OCI-LY1 (cell line): ENCODE measurements at regions not wholly inside any gene's neighbourhood (a gene's known extent, or its start where the extent isn't known, plus 50 kb on each side); places are given as distances from the start of the nearest gene placed in this dataset.

Experiments
- H2AFZ ChIP-seq: fragments of 200-600 bp; sonication (generic), shearing (Covaris generic); 2 replicates; pipeline ENCODE4 v1.6.0; 2014; ENCODE audit warnings: antibody characterized with exemption, mild to moderate bottlenecking, low read length
- H3F3A ChIP-seq: fragments of 200-600 bp; sonication (generic), shearing (Covaris generic); 2 replicates; pipeline ENCODE4 v1.6.0; 2014; ENCODE audit warnings: mild to moderate bottlenecking, antibody characterized with exemption, low read length, moderate library complexity; ENCODE audit not compliant: insufficient read depth
- H3K27ac ChIP-seq: fragments of 200-600 bp; sonication (generic); 2 replicates; pipeline ENCODE4 v1.5.1; 2014; ENCODE audit warnings: low read length, mixed run types, mild to moderate bottlenecking, low read depth; ENCODE audit not compliant: poor library complexity, severe bottlenecking
- H3K27me3 ChIP-seq: fragments of 200-600 bp; sonication (generic); 2 replicates; pipeline ENCODE4 v1.6.0; 2014; ENCODE audit warnings: antibody characterized with exemption, mild to moderate bottlenecking, low read length, moderate library complexity; ENCODE audit not compliant: insufficient read depth
- H3K36me3 ChIP-seq: fragments of 200-600 bp; sonication (generic); 2 replicates; pipeline ENCODE4 v1.6.1; 2014; ENCODE audit warnings: mild to moderate bottlenecking, antibody characterized with exemption, low read length, moderate library complexity, mixed read lengths; ENCODE audit not compliant: insufficient read depth
- H3K4me1 ChIP-seq: fragments of 200-600 bp; sonication (generic); 2 replicates; pipeline ENCODE4 v1.5.1; 2014; ENCODE audit warnings: mild to moderate bottlenecking, low read length, moderate library complexity; ENCODE audit not compliant: insufficient read depth, severe bottlenecking
- H3K4me2 ChIP-seq: fragments of 200-600 bp; sonication (generic), shearing (Covaris generic); 2 replicates; pipeline ENCODE4 v1.6.1; 2014; ENCODE audit warnings: low read length
- H3K4me3 ChIP-seq: fragments of 200-600 bp; sonication (generic); 2 replicates; pipeline ENCODE4 v1.5.1; 2014; ENCODE audit warnings: low read length, low read depth, mild to moderate bottlenecking, mixed read lengths; ENCODE audit not compliant: poor library complexity, severe bottlenecking
- H3K79me2 ChIP-seq: fragments of 200-600 bp; shearing (Covaris generic); 2 replicates; pipeline ENCODE4 v1.6.1; 2016; ENCODE audit warnings: mixed run types, low read length, mixed read lengths; ENCODE audit not compliant: insufficient read depth
- H3K9ac ChIP-seq: fragments of 200-600 bp; sonication (generic), shearing (Covaris generic); 2 replicates; pipeline ENCODE4 v1.6.1; 2014; ENCODE audit warnings: mild to moderate bottlenecking, low read length, mixed read lengths
- H3K9me2 ChIP-seq: fragments of 200-600 bp; sonication (generic), shearing (Covaris generic); 2 replicates; pipeline ENCODE4 v1.6.1; 2014; ENCODE audit warnings: low read depth, mild to moderate bottlenecking, low read length, mixed read lengths
- H3K9me3 ChIP-seq: fragments of 200-600 bp; shearing (Covaris generic); 2 replicates; pipeline ENCODE4 v1.6.1; 2014; ENCODE audit warnings: low read length, mixed read lengths
- H4K20me1 ChIP-seq: fragments of 200-600 bp; sonication (generic), shearing (Covaris generic); 2 replicates; pipeline ENCODE4 v1.6.0; 2016; ENCODE audit warnings: mild to moderate bottlenecking, low read length; ENCODE audit not compliant: insufficient read depth
- CTCF ChIP-seq: fragments of 200-600 bp; sonication (generic), shearing (Covaris generic); IDR thresholded peaks from 2 replicates; pipeline ENCODE4 v1.5.1; 2017; ENCODE audit warnings: mild to moderate bottlenecking, antibody characterized with exemption, low read length, moderate library complexity, mixed read lengths
- EZH2 ChIP-seq: fragments of 200-600 bp; sonication (generic), shearing (Covaris generic); IDR thresholded peaks from 2 replicates; pipeline ENCODE4 v1.8.0; 2017; ENCODE audit warnings: borderline replicate concordance, mixed run types, mild to moderate bottlenecking, antibody characterized with exemption, low read length, moderate library complexity, mixed read lengths

- Histone ChIP-seq H3K9me3 (no peaks in the 10 kb centered on the region), H3K27me3 (no peaks in the 10 kb centered on the region), H3K9ac (no peak overlapping the region), H3K4me2 (no peak overlapping the region), H3K27ac (no peak overlapping the region), H3K4me1 (no peaks in the 10 kb centered on the region), H2AFZ (no peak overlapping the region), H3K4me3 (no peak overlapping the region), H3K9me2 (no peaks in the 10 kb centered on the region), H3K36me3 (no peaks in the 10 kb centered on the region), H4K20me1 (no peaks in the 10 kb centered on the region), H3K79me2 (no peaks in the 10 kb centered on the region), H3F3A (no peaks in the 10 kb centered on the region)
- TF ChIP-seq EZH2 (no peak), CTCF (no peak)
These were observed 112.4 kb upstream of the SPATA31D4 start for GRCh38 chr9:81815781-81816180.

GRCh38 chr9:81819155-81819554 is 109.1 kb upstream of the SPATA31D4 start:
- H2AFZ ChIP-seq = no peak overlapping the region
- H3F3A ChIP-seq = no peaks in the 10 kb centered on the region
- H3K9ac ChIP-seq = no peak overlapping the region
- H3K4me1 ChIP-seq = no peaks in the 10 kb centered on the region
- TF ChIP-seq EZH2 (no peak), CTCF (no peak)
- H3K4me3 ChIP-seq = no peak overlapping the region
- H3K27me3 ChIP-seq = peaks cover 3% of the 10 kb centered on the region; the same call in 1 of the 2 replicates
- no peaks in the 10 kb centered on the region for H3K9me2 ChIP-seq
- H4K20me1 ChIP-seq = no peaks in the 10 kb centered on the region
- no peaks in the 10 kb centered on the region for H3K9me3 ChIP-seq
- no peak overlapping the region for H3K4me2 ChIP-seq
- H3K27ac ChIP-seq = no peak overlapping the region
- no peaks in the 10 kb centered on the region for H3K79me2 ChIP-seq
- no peaks in the 10 kb centered on the region for H3K36me3 ChIP-seq

GRCh38 chr9:81819859-81820546 is 108.2 kb upstream of the SPATA31D4 start:
- no peak overlapping the region for H3K4me2 ChIP-seq
- H2AFZ ChIP-seq = no peak overlapping the region
- no peak for TF ChIP-seq CTCF
- no peak for TF ChIP-seq EZH2
- H3K36me3 ChIP-seq = no peaks in the 10 kb centered on the region
- peaks cover 3% of the 10 kb centered on the region; the same call in 1 of the 2 replicates for H3K27me3 ChIP-seq
- H3K9me2 ChIP-seq = no peaks in the 10 kb centered on the region
- H3F3A ChIP-seq = no peaks in the 10 kb centered on the region
- no peaks in the 10 kb centered on the region for H3K4me1 ChIP-seq
- H3K9me3 ChIP-seq = no peaks in the 10 kb centered on the region
- no peak overlapping the region for H3K4me3 ChIP-seq
- no peaks in the 10 kb centered on the region for H4K20me1 ChIP-seq
- H3K79me2 ChIP-seq = no peaks in the 10 kb centered on the region
- no peak overlapping the region for H3K27ac ChIP-seq
- no peak overlapping the region for H3K9ac ChIP-seq
